GM12874 (cell line): ENCODE measurements at regions not wholly inside any gene's neighbourhood (a gene's known extent, or its start where the extent isn't known, plus 50 kb on each side); places are given as distances from the start of the nearest gene placed in this dataset.

Experiments used
- CTCF ChIP-seq: IDR thresholded peaks from 2 replicates; pipeline ENCODE4 v1.5.1; 2011; ENCODE audit warnings: low read depth, mild to moderate bottlenecking, control low read depth, low read length, moderate library complexity; ENCODE audit not compliant: insufficient read depth

GRCh38 chr12:105774037-105774436 lies 364.7 kb downstream of the NUAK1 start:
- no peak for TF ChIP-seq CTCF

DNA sequence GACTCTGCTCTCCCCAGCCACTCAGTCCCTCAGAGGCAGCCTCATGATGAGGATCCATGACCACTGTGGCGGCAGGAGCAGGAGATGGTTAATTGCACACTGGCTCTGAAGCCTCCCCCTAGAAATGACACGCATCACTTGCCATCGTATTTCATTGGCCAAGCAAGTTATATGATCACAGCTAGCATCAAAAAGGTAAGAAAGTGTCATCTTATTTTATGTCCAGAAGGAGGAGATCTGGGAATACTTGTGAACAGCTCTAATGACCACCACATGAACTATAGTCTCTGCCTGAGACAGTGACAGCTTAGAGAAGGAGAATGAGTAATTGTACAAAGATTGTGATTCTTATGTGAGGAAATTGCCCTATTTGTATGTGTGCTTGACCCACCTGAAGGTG lies 363.4 kb downstream of the NUAK1 start:
- no peak for TF ChIP-seq CTCF

- TF ChIP-seq CTCF: no peak
These were observed 354.5 kb downstream of the NUAK1 start for GRCh38 chr12:105783983-105784947.

DNA sequence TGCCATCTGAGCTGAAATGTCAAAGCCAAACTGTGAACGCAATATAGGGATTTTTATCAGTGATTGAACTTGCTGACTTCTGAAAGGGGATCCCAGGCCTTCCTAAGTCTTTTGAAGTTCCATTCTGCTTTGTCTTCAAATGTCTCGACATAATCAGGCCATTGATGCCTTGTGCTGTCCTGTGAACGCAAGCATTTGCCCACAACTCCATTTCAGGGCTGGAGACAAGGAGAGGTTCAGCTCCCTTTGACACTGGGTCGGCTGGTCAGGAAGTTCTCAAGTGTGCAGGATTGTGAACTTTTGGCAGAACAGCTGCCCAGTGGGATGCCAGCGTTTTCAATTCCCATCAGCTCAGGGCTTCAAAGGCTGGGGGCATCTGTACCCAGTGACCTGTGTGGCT lies 345.3 kb downstream of the NUAK1 start:
- no peak for TF ChIP-seq CTCF

- TF ChIP-seq CTCF: no peak
These were observed 340.4 kb downstream of the NUAK1 start for GRCh38 chr12:105798256-105798845.

GRCh38 chr12:105799103-105799502 lies 339.7 kb downstream of the NUAK1 start:
- TF ChIP-seq CTCF: no peak

- no peak for TF ChIP-seq CTCF
These were observed 337.4 kb downstream of the NUAK1 start for GRCh38 chr12:105801351-105801750.
